Dendritic cell treated with granulocyte-macrophage colony-stimulating factor and Interleukin-4, amounts not matched to agents 40 ng/mL and 50 ng/mL, for 4 days (primary cell): ENCODE measurements at regions not wholly inside any gene's neighbourhood (a gene's known extent, or its start where the extent isn't known, plus 50 kb on each side); places are given as distances from the start of the nearest gene placed in this dataset.

Source experiments
- H3K27ac Mint-ChIP-seq: one replicate; pipeline ENCODE4 v1.8.0; 2022; ENCODE audit warnings: mild to moderate bottlenecking, mixed read lengths
- H3K27me3 Mint-ChIP-seq: one replicate; pipeline ENCODE4 v1.8.0; 2022; ENCODE audit warnings: mild to moderate bottlenecking, mixed read lengths
- H3K36me3 Mint-ChIP-seq: one replicate; pipeline ENCODE4 v1.8.0; 2022; ENCODE audit warnings: low read depth, mixed read lengths
- H3K4me1 Mint-ChIP-seq: one replicate; pipeline ENCODE4 v1.8.0; 2022; ENCODE audit warnings: low read depth, mixed read lengths
- H3K4me3 Mint-ChIP-seq: one replicate; pipeline ENCODE4 v1.8.0; 2022; ENCODE audit warnings: mild to moderate bottlenecking, moderate library complexity, mixed read lengths
- H3K9me3 Mint-ChIP-seq: one replicate; pipeline ENCODE4 v1.8.0; 2022; ENCODE audit warnings: mixed read lengths
- intact Hi-C: fragments of 100-400 bp; cut with micrococcal nuclease; formaldehyde crosslinking; loops from one replicate; pipeline ENCODE4 v1.15.0; 2022

GRCh38 chr3:175861916-175862315 lies 1002.8 kb downstream of the NAALADL2 start:
- intact Hi-C loops, result no loop called here
- H3K27me3 Mint-ChIP-seq, result no peaks in the 10 kb centered on the region
- no peak overlapping the region for H3K4me3 Mint-ChIP-seq
- H3K27ac Mint-ChIP-seq, result no peak overlapping the region
- H3K36me3 Mint-ChIP-seq, result no peaks in the 10 kb centered on the region
- no peaks in the 10 kb centered on the region for H3K4me1 Mint-ChIP-seq
- peaks cover 5% of the 10 kb centered on the region for H3K9me3 Mint-ChIP-seq
